Small intestine (tissue), 7 donors: ENCODE measurements at regions not wholly inside any gene's neighbourhood (a gene's known extent, or its start where the extent isn't known, plus 50 kb on each side); places are given as distances from the start of the nearest gene placed in this dataset.

Experiments
- DNase-seq, 2 donors: peaks; one replicate each; pipeline versions ENCODE4 v3.0.0 to v3.0.0-alpha.2; 2013
- FAIRE-seq: peaks from 2 replicates; lab custom pipeline; 2012; peaks lifted over from hg19 to GRCh38; lab: Jason Lieb, UNC
- H3K27ac ChIP-seq, 3 donors: one replicate each; pipeline ENCODE4 v1.5.1; 2013; ENCODE audit warnings: low read length in 2 of 3, mild to moderate bottlenecking in 2 of 3, control low read depth in 1 of 3, inconsistent platforms in 1 of 3, low read depth in 1 of 3, moderate library complexity in 1 of 3
- H3K27me3 ChIP-seq, 3 donors: one replicate each; pipeline ENCODE4 v1.6.1; 2013; ENCODE audit warnings: low read length in 3 of 3, inconsistent platforms in 1 of 3; ENCODE audit not compliant: control insufficient read depth in 3 of 3, insufficient read depth in 3 of 3
- H3K36me3 ChIP-seq, 3 donors: one replicate each; pipeline ENCODE4 v1.6.1; 2013; ENCODE audit warnings: low read length in 3 of 3, inconsistent platforms in 1 of 3, low read depth in 1 of 3, mild to moderate bottlenecking in 1 of 3, moderate library complexity in 1 of 3; ENCODE audit not compliant: control insufficient read depth in 3 of 3, insufficient read depth in 2 of 3
- H3K4me1 ChIP-seq, 3 donors: one replicate each; pipeline ENCODE4 v1.6.1; 2013; ENCODE audit warnings: low read length in 2 of 3, inconsistent platforms in 1 of 3, low read depth in 1 of 3, mild to moderate bottlenecking in 1 of 3, moderate library complexity in 1 of 3; ENCODE audit not compliant: control insufficient read depth in 3 of 3, insufficient read depth in 2 of 3
- H3K4me3 ChIP-seq, 3 donors: one replicate each; pipeline ENCODE4 v1.5.1; 2013; ENCODE audit warnings: low read length in 3 of 3, control low read depth in 1 of 3, inconsistent platforms in 1 of 3, low read depth in 1 of 3, mild to moderate bottlenecking in 1 of 3, moderate library complexity in 1 of 3
- H3K9me3 ChIP-seq, 2 donors: one replicate each; pipeline ENCODE4 v1.6.1; 2013; ENCODE audit warnings: low read depth in 1 of 2, low read length in 1 of 2; ENCODE audit not compliant: control insufficient read depth in 2 of 2, insufficient read depth in 1 of 2
- WGBS, 3 donors: extraction: QIAGEN DNeasy Blood & Tissue Kit; methylation state at CpG; one replicate each; pipeline ENCODE4 v1.1.7; 2013; 5-methylcytosine and 5-hydroxymethylcytosine counted together
- donor health status: healthy with polysubstance abuse.
- donor health status: control.
- donor health status: control.
- donor health status: Bipolar disorder and iron deficiency.
- donor health status: healthy.

GRCh38 chr9:107213080-107213479 is 70.0 kb upstream of the RAD23B start:
- no peak overlapping the region for H3K27ac ChIP-seq
- WGBS, 3 donors, result 82 to 84% (median 82%) methylated on average over 6 of the region's 6 CpGs
- H3K36me3 ChIP-seq, result no peaks in the 10 kb centered on the region
- H3K4me1 ChIP-seq, result no peaks in the 10 kb centered on the region
- peak in 1 of 2 donors; percentile 23 for DNase-seq
- H3K4me3 ChIP-seq, result no peak overlapping the region
- no peaks in the 10 kb centered on the region for H3K9me3 ChIP-seq
- FAIRE-seq, result no peak
- H3K27me3 ChIP-seq, result no peaks in the 10 kb centered on the region

GRCh38 chr9:107213561-107214028 is 69.5 kb upstream of the RAD23B start:
- FAIRE-seq (no peak), DNase-seq (peak; percentile 24 to 40)
- Histone ChIP-seq H3K27ac (no peak overlapping the region), H3K4me3 (no peak overlapping the region), H3K27me3 (no peaks in the 10 kb centered on the region), H3K4me1 (no peaks in the 10 kb centered on the region), H3K9me3 (no peaks in the 10 kb centered on the region), H3K36me3 (no peaks in the 10 kb centered on the region)
- WGBS, 3 donors, result 64 to 74% (median 73%) methylated on average over 6 of the region's 6 CpGs

- FAIRE-seq (no peak), DNase-seq (no peak)
- Histone ChIP-seq H3K4me1 (no peaks in the 10 kb centered on the region), H3K9me3 (no peaks in the 10 kb centered on the region), H3K27ac (no peak overlapping the region), H3K4me3 (no peak overlapping the region), H3K27me3 (no peaks in the 10 kb centered on the region), H3K36me3 (no peaks in the 10 kb centered on the region)
- 85 to 95% (median 90%) methylated on average over 3 of the region's 3 CpGs for WGBS, 3 donors
Observed at GRCh38 chr9:107214381-107214780, 68.7 kb upstream of the RAD23B start.

GRCh38 chr9:107214915-107215314 is 68.2 kb upstream of the RAD23B start:
- no peaks in the 10 kb centered on the region for H3K9me3 ChIP-seq
- H3K4me3 ChIP-seq, result no peak overlapping the region
- DNase-seq (no peak), FAIRE-seq (no peak)
- no peaks in the 10 kb centered on the region for H3K36me3 ChIP-seq
- H3K27ac ChIP-seq, result no peak overlapping the region
- H3K27me3 ChIP-seq, result no peaks in the 10 kb centered on the region
- 89 to 95% (median 90%) methylated on average over 2 of the region's 2 CpGs for WGBS, 3 donors
- no peaks in the 10 kb centered on the region for H3K4me1 ChIP-seq

GRCh38 chr9:107215381-107215780 is 67.7 kb upstream of the RAD23B start:
- WGBS, 3 donors, result 86 to 90% (median 88%) methylated on average over 2 of the region's 2 CpGs

GRCh38 chr9:107216329-107216728 is 66.8 kb upstream of the RAD23B start:
- DNase-seq, result no peak
- no peaks in the 10 kb centered on the region for H3K27me3 ChIP-seq
- no peaks in the 10 kb centered on the region for H3K36me3 ChIP-seq
- no peak for FAIRE-seq
- H3K9me3 ChIP-seq, result no peaks in the 10 kb centered on the region
- WGBS, 3 donors, result 95 to 98% (median 97%) methylated on average over 4 of the region's 4 CpGs
- H3K4me3 ChIP-seq, result no peak overlapping the region
- H3K27ac ChIP-seq, result no peak overlapping the region
- H3K4me1 ChIP-seq, result peaks cover 0 to 2% (median 0%) of the 10 kb centered on the region in 3 donors

More at GRCh38 chr9:107215381-107215780, 67.7 kb upstream of the RAD23B start:
- H3K4me3 ChIP-seq, result no peak overlapping the region
- no peak for DNase-seq
- H3K27ac ChIP-seq, result no peak overlapping the region
- no peaks in the 10 kb centered on the region for H3K27me3 ChIP-seq
- no peaks in the 10 kb centered on the region for H3K4me1 ChIP-seq
- no peaks in the 10 kb centered on the region for H3K36me3 ChIP-seq
- H3K9me3 ChIP-seq, result no peaks in the 10 kb centered on the region
- no peak for FAIRE-seq

GRCh38 chr9:107218829-107219485 is 64.1 kb upstream of the RAD23B start:
- peaks cover 0 to 9% (median 0%) of the 10 kb centered on the region in 3 donors for H3K4me1 ChIP-seq
- H3K36me3 ChIP-seq, result no peaks in the 10 kb centered on the region
- 78 to 83% (median 81%) methylated on average over 6 of the region's 6 CpGs for WGBS, 3 donors

GRCh38 chr9:107219486-107220077 is 63.5 kb upstream of the RAD23B start:
- WGBS, 3 donors, result 83 to 90% (median 87%) methylated on average over 4 of the region's 4 CpGs
- H3K27ac ChIP-seq, result no peak overlapping the region
- no peaks in the 10 kb centered on the region for H3K36me3 ChIP-seq
- no peaks in the 10 kb centered on the region for H3K9me3 ChIP-seq
- peaks cover 0 to 9% (median 0%) of the 10 kb centered on the region in 3 donors for H3K4me1 ChIP-seq
- no peak for FAIRE-seq
- DNase-seq, result no peak
- no peak overlapping the region for H3K4me3 ChIP-seq
- H3K27me3 ChIP-seq, result no peaks in the 10 kb centered on the region

More at GRCh38 chr9:107218829-107219485, 64.1 kb upstream of the RAD23B start:
- H3K4me3 ChIP-seq, result no peak overlapping the region
- DNase-seq (no peak), FAIRE-seq (no peak)
- no peaks in the 10 kb centered on the region for H3K9me3 ChIP-seq
- H3K27ac ChIP-seq, result no peak overlapping the region
- H3K27me3 ChIP-seq, result no peaks in the 10 kb centered on the region
